ENCODE measurements at regions not wholly inside any gene's neighbourhood (a gene's known extent, or its start where the extent isn't known, plus 50 kb on each side); places are given as distances from the start of the nearest gene placed in this dataset.

GRCh38 chr14:61932974-61933373, 170.8 kb downstream of the SNAPC1 start:
- TF ChIP-seq CTCF (IDR thresholded peaks at IDR 0.05) (no peak), POLR2A (IDR thresholded peaks at IDR 0.05) (no peak)

Measured in adrenal gland (tissue), 5 donors.